Caco-2 (cell line): ENCODE measurements at regions not wholly inside any gene's neighbourhood (a gene's known extent, or its start where the extent isn't known, plus 50 kb on each side); places are given as distances from the start of the nearest gene placed in this dataset.

Experiments
- BruUV-seq: library from RNA; stranded (reverse); fragments of 400-500 nt; replicated peaks from 2 replicates; lab custom pipeline; 2021; lab: Mats Ljungman, UMichigan
- CTCF ChIA-PET: fragments of 300-600 bp; sonication (Branson Sonifier 250); formaldehyde crosslinking; loops from one replicate; lab custom pipeline; 2022; ENCODE audit warnings: antibody characterized with exemption; lab: Charles Lee
- POLR2A ChIA-PET: fragments of 300-600 bp; sonication (Branson Sonifier 250); formaldehyde crosslinking; loops from one replicate; lab custom pipeline; 2022; ENCODE audit warnings: antibody characterized with exemption; lab: Charles Lee
- DNase-seq, 2 experiments: peaks; one replicate each; pipeline versions ENCODE4 v3.0.0 to v3.0.0-alpha.2; 2020 to 2022
- H3K27me3 ChIP-seq: replicated peaks from 2 replicates; pipeline ENCODE4 v1.6.0; 2011; ENCODE audit warnings: low read length; ENCODE audit not compliant: control insufficient read depth, insufficient read depth
- H3K36me3 ChIP-seq: 2 replicates; pipeline ENCODE4 v1.5.1; 2011; ENCODE audit warnings: low read length; ENCODE audit not compliant: control insufficient read depth, insufficient read depth
- H3K4me1 ChIP-seq: fragments of 250-450 bp; sonication (Bioruptor Pico); 2 replicates; pipeline ENCODE4 v1.5.1; 2020; ENCODE audit warnings: mild to moderate bottlenecking
- H3K4me3 ChIP-seq: 2 replicates; pipeline ENCODE4 v1.5.1; 2011; ENCODE audit warnings: low read depth, mild to moderate bottlenecking, control low read depth, low read length
- H3K9me3 ChIP-seq: fragments of 250-450 bp; sonication (Bioruptor Pico); 2 replicates; pipeline ENCODE4 v1.5.1; 2020; ENCODE audit warnings: mild to moderate bottlenecking, moderate library complexity
- H3K27ac Mint-ChIP-seq: one replicate; pipeline ENCODE4 v1.8.0; 2022; ENCODE audit warnings: mixed read lengths; ENCODE audit not compliant: unreplicated experiment
- H3K27me3 Mint-ChIP-seq: one replicate; pipeline ENCODE4 v1.8.0; 2022; ENCODE audit warnings: mixed read lengths; ENCODE audit not compliant: insufficient read depth, unreplicated experiment
- H3K36me3 Mint-ChIP-seq: one replicate; pipeline ENCODE4 v1.8.0; 2022; ENCODE audit warnings: mild to moderate bottlenecking, mixed read lengths; ENCODE audit not compliant: insufficient read depth, unreplicated experiment
- H3K4me1 Mint-ChIP-seq: one replicate; pipeline ENCODE4 v1.8.0; 2022; ENCODE audit warnings: low read depth, mixed read lengths; ENCODE audit not compliant: unreplicated experiment
- H3K4me3 Mint-ChIP-seq: one replicate; pipeline ENCODE4 v1.8.0; 2022; ENCODE audit warnings: mild to moderate bottlenecking, moderate library complexity, mixed read lengths; ENCODE audit not compliant: unreplicated experiment
- H3K9me3 Mint-ChIP-seq: one replicate; pipeline ENCODE4 v1.8.0; 2022; ENCODE audit warnings: mixed read lengths; ENCODE audit not compliant: unreplicated experiment
- intact Hi-C: fragments of 100-400 bp; cut with micrococcal nuclease; formaldehyde crosslinking; loops from one replicate; pipeline ENCODE4 v1.10.0; 2022; ENCODE audit not compliant: unreplicated experiment
- TF ChIP-seq, protein P1 (sequence below), 2 experiments: fragments of 200-600 bp in 1 of 2; IDR thresholded peaks; 1 replicate in 1 of 2; 2 replicates in 1 of 2; pipeline versions ENCODE4 v1.5.1 to v1.8.0; 2011 to 2022; ENCODE audit warnings: antibody characterized with exemption in 1 of 2, control low read depth in 1 of 2, inconsistent platforms in 1 of 2, low read depth in 1 of 2, low read length in 1 of 2, mild to moderate bottlenecking in 1 of 2, moderate library complexity in 1 of 2; ENCODE audit not compliant: insufficient read depth in 1 of 2, severe bottlenecking in 1 of 2, unreplicated experiment in 1 of 2

- no peak for DNase-seq
- H3K4me3 Mint-ChIP-seq, result no peak overlapping the region
- H3K27me3 Mint-ChIP-seq, result peaks cover 14% of the 10 kb centered on the region
- H3K4me1 ChIP-seq, result no peaks in the 10 kb centered on the region
- intact Hi-C loops, result no loop called here
- H3K36me3 Mint-ChIP-seq, result no peaks in the 10 kb centered on the region
- H3K9me3 ChIP-seq, result no peaks in the 10 kb centered on the region
- H3K27me3 ChIP-seq, result no peaks in the 10 kb centered on the region
- ChIA-PET CTCF (no interaction called here), POLR2A (no interaction called here)
- no TSS peak for BruUV-seq
- no peaks in the 10 kb centered on the region for H3K9me3 Mint-ChIP-seq
- TF ChIP-seq, protein P1, sequence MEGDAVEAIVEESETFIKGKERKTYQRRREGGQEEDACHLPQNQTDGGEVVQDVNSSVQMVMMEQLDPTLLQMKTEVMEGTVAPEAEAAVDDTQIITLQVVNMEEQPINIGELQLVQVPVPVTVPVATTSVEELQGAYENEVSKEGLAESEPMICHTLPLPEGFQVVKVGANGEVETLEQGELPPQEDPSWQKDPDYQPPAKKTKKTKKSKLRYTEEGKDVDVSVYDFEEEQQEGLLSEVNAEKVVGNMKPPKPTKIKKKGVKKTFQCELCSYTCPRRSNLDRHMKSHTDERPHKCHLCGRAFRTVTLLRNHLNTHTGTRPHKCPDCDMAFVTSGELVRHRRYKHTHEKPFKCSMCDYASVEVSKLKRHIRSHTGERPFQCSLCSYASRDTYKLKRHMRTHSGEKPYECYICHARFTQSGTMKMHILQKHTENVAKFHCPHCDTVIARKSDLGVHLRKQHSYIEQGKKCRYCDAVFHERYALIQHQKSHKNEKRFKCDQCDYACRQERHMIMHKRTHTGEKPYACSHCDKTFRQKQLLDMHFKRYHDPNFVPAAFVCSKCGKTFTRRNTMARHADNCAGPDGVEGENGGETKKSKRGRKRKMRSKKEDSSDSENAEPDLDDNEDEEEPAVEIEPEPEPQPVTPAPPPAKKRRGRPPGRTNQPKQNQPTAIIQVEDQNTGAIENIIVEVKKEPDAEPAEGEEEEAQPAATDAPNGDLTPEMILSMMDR (IDR thresholded peaks at IDR 0.05; ENCODE audit: insufficient read depth in 1 of 2, low read depth in 1 of 2, low read length in 1 of 2, severe bottlenecking in 1 of 2, unreplicated experiment in 1 of 2), result no peak
- no peak overlapping the region for H3K4me3 ChIP-seq
- no peak overlapping the region for H3K27ac Mint-ChIP-seq
- no peaks in the 10 kb centered on the region for H3K4me1 Mint-ChIP-seq
- no peaks in the 10 kb centered on the region for H3K36me3 ChIP-seq
Observed at GRCh38 chr22:48245196-48245485, 1482.7 kb downstream of the TBC1D22A start.

DNA sequence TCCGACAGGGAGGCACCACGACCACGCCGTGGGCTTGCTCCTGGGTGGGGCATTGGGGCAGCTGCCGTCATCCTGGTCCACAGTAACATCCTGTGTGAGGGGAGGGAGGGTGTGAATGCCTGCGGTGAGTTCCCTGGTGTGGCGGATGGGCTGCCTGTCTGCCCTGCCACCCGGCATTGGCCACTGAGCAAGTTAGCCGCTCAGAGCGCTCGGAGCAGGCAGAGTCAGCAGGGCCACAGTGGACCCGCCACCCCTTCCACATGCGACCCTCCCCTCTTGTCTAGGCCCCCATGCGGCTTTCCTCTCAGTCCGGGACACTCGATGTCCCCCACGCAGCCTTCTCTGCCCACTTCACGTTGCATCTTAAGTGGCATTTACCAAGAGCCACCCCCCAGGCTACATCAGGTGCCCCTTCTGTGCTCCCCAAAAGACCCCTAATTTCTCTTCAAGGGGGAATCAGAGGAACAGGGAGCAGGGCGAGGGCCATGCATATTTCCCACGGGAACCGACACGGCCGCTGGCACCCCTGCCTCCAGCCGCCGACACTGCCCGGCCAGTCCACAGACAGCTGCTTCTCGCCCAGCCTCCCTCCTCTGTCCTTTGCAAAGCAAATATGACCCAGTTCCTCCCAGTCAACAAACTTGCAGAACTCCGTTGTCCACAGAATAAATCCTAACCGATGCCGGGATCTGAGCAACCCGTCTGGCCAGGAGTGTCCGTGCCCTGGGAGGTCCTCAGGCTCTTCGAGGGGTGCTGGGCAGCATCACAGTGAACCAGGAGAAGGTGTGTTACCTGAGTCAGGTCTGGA is 1482.1 kb downstream of the TBC1D22A start:
- TF ChIP-seq, protein P1 (IDR thresholded peaks at IDR 0.05; ENCODE audit: insufficient read depth in 1 of 2, low read depth in 1 of 2, low read length in 1 of 2, severe bottlenecking in 1 of 2, unreplicated experiment in 1 of 2), result no peak
- H3K36me3 ChIP-seq, result no peaks in the 10 kb centered on the region
- H3K9me3 ChIP-seq, result no peaks in the 10 kb centered on the region
- H3K27ac Mint-ChIP-seq, result no peak overlapping the region
- no peak overlapping the region for H3K4me3 ChIP-seq
- H3K4me3 Mint-ChIP-seq, result no peak overlapping the region
- no peaks in the 10 kb centered on the region for H3K4me1 ChIP-seq
- H3K9me3 Mint-ChIP-seq, result no peaks in the 10 kb centered on the region
- intact Hi-C loops, result no loop called here
- POLR2A ChIA-PET, result no interaction called here
- CTCF ChIA-PET, result no interaction called here
- H3K36me3 Mint-ChIP-seq, result no peaks in the 10 kb centered on the region
- DNase-seq, result no peak
- H3K27me3 Mint-ChIP-seq, result peaks cover 14% of the 10 kb centered on the region
- no peaks in the 10 kb centered on the region for H3K27me3 ChIP-seq
- no peaks in the 10 kb centered on the region for H3K4me1 Mint-ChIP-seq
- no TSS peak for BruUV-seq

GRCh38 chr22:48242461-48242864 is 1480.0 kb downstream of the TBC1D22A start:
- no peak for DNase-seq
- H3K36me3 Mint-ChIP-seq, result no peaks in the 10 kb centered on the region
- no peaks in the 10 kb centered on the region for H3K4me1 ChIP-seq
- TF ChIP-seq, protein P1 (IDR thresholded peaks at IDR 0.05; ENCODE audit: insufficient read depth in 1 of 2, low read depth in 1 of 2, low read length in 1 of 2, severe bottlenecking in 1 of 2, unreplicated experiment in 1 of 2), result no peak
- BruUV-seq, result no TSS peak
- no peaks in the 10 kb centered on the region for H3K9me3 Mint-ChIP-seq
- intact Hi-C loops, result no loop called here
- no peaks in the 10 kb centered on the region for H3K4me1 Mint-ChIP-seq
- no peaks in the 10 kb centered on the region for H3K27me3 ChIP-seq
- H3K36me3 ChIP-seq, result no peaks in the 10 kb centered on the region
- ChIA-PET POLR2A (no interaction called here), CTCF (no interaction called here)
- no peak overlapping the region for H3K27ac Mint-ChIP-seq
- no peak overlapping the region for H3K4me3 Mint-ChIP-seq
- no peaks in the 10 kb centered on the region for H3K9me3 ChIP-seq
- peaks cover 8% of the 10 kb centered on the region for H3K27me3 Mint-ChIP-seq
- no peak overlapping the region for H3K4me3 ChIP-seq
